Stimulated activated CD4-positive, alpha-beta T cell treated with anti-CD3 and anti-CD28 coated beads, Interleukin-2, amount 100 ng/mL, for 24 hours (primary cell): ENCODE measurements at regions not wholly inside any gene's neighbourhood (a gene's known extent, or its start where the extent isn't known, plus 50 kb on each side); places are given as distances from the start of the nearest gene placed in this dataset.

ENCODE experiments used
- DNase-seq, 2 donors: peaks; one replicate each; pipeline ENCODE4 v3.0.0-alpha.2; 2020

GRCh38 chr18:45447355-45448265 lies 167.7 kb upstream of the SLC14A2 start:
- DNase-seq: no peak

DNA sequence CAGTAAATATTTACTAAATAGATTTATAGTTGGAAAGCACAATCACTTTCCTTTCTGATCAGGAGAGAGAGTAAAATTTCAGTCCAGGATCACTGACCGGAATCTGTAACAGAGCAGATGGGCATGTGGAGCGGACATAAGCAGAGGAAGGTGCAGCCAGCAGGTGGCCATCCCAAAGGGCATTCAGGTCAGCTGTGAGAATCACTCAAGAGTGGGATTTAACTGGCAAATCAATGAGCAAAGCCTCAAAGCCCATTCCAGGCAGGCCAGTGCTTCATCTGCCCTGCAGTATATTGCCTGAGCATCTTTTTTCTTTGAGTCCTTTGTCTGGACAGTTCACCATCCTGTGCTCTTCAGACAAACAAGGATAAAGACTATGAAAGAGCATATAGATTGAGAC lies 166.4 kb upstream of the SLC14A2 start:
- no peak for DNase-seq

- DNase-seq: no peak
Measured at GRCh38 chr18:45449418-45450227, 165.7 kb upstream of the SLC14A2 start.

GRCh38 chr18:45456090-45457021 lies 158.9 kb upstream of the SLC14A2 start:
- no peak for DNase-seq

DNA sequence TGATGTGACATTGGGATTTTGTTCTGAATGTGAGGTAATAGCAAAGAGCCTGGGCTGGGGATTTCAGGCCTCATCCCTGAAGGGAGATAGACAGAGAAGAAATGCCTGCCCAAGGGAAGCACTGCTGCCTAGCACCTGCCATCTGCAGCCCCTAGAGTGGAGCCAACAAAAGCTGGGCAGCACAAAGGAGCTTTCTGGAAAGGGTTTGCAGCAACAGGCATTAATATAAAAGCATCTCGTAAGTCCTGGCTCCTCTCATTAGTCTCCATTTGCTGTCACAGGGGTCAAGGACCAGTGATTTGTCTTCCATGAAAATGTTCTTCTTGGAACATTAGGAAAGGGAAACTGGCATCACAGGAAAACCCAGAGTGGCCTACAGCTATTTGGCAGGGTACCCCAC lies 157.2 kb upstream of the SLC14A2 start:
- no peak for DNase-seq

- DNase-seq: no peak
Measured at GRCh38 chr18:45462179-45462578, 153.1 kb upstream of the SLC14A2 start.

DNA sequence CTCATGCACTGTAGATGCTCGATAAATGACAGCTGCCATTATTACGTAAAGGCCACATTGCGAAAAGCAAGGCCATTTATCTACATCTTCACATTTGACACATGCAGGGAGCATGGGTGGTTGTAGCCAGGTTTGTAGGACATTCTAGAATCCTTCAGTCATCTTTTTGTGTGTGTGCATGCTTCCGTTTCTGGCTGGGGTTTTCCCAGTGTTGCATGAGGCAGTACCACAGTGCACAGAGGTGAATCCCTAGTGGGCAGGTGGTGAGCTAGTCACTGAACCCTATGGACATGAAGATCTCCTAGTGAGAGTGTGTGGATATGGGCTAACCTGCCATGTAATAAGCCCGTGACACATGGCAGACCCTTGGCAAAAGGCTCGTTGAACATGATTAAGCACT lies 151.8 kb upstream of the SLC14A2 start:
- DNase-seq: no peak

DNA sequence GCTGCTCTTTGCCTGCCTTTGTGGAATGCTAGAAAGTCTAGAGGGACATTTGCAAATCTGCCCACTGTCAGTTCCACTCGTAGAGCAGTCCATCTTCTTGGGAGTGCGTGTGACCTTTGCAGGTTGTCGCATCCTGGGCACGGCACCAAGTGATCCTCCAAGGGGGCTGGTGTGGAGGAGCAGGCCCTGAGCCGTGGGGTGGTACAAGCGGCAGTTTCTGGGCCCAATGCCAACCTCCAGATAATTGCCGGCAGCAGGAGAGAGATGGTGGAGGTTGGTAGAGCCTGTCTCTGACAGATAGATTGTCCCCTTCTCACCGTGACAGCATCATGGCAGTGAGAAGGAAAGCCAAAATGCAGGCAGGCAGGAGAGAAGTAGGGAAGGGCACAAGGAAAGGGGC lies 150.7 kb upstream of the SLC14A2 start:
- DNase-seq: no peak

DNA sequence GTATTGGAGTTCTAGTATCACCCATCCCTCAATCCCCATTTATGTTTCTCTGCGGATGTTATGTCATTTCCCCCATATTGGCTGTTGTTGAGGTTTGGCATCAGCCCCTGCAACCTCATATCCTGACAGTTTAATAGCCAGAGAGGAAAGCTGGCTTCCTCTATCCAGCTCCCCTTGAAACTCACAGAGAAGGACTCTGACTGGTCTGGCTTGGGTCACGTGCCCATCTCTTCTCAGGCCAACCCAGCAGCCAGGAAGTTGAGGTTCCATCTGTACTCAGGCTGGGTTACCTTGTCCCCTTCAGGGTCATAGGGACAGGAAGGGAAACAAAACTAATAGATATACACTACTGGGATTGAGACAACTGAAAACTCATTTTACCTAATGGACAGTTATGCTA lies 148.0 kb upstream of the SLC14A2 start:
- DNase-seq: no peak

DNA sequence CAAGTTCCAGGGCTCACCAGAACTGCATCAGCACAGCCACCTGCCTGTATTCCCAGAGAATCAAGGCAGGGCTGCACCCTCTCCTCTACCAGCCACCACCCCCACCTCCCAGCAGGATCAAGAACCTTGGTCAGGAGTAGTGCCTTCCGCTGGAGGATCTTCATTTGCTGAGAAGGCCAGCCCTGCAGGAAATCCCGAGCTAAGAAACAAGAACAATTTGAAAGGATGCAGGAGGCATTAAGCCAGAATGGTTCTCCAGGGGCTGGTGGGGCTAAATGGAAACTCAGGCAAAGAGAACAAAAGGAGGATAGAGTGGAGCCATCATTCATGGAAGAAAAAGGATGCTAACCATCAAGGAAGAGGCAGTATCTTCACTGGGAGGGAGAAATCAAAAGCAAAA lies 147.3 kb upstream of the SLC14A2 start:
- no peak for DNase-seq

DNA sequence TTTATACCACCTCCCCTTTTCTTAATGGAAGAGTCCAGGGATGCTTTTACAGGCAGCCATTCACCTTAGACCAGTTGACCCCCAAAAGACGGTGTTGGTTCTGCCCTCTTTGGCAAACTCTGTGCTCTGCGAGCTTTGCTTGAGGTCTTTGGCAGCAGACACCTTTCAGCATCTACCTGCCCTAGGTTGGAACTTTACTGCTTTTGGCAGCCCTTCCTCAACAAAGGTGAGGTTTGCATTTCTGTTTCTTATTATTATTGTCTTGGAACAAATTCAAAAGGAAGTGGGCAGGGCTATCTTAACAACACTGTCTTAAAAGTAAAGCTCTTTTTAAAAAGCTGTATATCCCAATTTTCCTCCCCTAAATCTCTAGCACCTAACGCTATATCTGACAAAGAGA lies 136.4 kb upstream of the SLC14A2 start:
- DNase-seq: no peak

DNA sequence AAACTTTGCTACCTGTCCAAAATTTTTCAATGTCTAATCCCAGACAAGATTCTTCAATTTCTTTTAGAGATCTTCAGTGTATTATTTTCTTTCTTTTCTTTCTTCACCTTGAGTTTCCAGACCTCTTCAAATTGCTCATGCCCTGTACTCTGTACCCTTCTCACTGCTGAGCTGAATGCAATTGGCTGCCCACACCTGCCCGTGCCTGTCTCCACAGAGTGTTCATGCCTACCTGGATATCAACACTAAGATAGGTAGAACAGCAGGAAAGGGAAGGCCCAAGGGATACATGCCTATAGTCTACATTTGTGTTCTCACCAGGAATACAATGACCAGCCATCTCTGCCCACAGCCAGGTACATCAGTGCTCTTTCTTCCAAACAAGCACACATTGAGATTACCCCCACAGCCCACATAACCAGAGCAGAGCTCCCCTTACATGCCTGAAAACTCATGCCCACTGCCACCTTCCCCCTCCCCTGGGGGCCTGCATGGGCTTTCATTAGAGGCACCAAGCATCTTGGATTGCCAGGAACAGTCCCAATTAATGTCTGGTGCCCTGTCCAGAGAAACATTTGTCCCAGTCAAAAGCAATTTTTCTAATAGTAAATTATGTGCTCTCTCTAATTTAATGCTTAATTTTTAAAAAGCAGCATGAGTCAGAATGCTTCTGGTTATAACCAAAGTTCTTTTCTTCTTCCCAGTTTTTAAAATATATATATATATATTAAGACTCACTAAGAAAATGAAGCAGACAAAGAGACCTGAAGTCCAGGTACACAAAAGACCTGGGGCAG lies 134.9 kb upstream of the SLC14A2 start:
- DNase-seq: no peak

DNA sequence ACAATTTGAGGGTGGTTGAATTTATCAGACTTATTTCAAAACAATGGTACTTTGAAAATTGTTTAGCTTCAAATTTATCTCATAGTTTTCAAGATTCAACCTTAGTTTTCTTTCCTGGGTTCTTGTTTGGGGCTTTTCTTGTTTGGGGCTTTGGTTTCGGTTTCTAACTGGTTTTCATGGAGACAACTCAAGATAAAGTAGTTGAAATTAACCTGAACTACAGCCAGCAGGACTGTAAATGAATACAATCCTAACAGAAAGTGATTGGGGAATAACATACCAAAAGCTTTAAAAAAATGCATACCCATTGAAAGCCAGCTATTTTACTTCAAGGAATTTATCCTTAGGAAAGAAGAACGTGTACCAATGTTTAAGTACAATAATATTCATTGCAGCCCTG lies 133.5 kb upstream of the SLC14A2 start:
- no peak for DNase-seq

DNA sequence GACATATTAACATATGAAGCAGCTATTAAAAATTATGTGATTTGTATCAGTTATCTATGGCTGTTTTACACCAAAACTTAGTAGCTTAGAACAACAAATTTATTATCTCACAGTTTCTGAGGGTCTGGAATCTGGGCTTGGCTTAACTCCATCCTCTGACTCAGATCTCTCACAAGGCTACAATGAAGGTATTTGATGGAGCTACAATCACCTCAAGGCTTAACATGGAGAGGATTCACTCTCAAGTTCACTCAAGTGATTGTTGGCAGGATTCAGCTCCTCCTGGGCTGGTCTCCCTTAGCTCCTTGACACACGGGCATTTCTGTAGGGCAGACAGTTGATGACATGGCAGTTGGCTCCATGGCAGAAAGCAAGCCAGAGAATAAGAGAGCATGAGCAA lies 133.0 kb upstream of the SLC14A2 start:
- no peak for DNase-seq

DNA sequence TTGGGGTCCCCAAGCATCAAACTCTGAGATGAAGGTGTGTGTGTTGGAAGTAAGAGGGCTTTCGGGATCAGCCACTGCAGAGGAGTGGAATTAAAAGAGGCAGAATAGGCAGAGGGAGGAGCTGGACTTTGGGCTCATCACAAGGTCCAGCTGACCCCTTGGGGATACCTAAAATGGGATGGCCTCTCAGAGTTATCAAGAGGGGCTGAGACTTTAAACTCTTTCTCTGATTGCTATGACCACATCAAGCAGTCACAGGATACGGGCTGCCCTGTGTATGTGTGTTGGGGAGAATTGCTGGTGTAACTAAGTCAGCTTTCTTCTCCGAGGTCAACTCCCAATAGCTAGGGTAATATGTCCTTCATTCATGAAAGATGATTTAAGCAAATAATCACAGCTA lies 127.7 kb upstream of the SLC14A2 start:
- no peak for DNase-seq

DNA sequence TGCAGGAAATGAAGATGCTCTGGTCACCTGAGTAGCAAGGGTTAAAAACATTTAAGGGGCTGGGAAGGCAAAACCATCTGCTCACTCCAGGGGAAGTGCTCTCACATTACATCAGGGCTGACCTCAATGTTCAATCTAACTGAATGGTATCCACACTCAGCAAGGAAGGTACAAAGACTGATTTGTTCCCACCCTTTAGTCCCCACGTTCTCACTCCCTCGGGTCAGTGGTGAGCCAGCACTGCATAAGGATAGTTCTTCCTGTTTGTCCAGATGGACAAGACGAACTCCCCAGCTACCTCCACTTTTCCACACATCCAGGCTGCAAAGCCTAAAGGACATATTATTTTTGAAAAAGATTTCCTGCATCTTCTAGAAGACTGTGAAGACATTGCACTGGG lies 126.6 kb upstream of the SLC14A2 start:
- DNase-seq: no peak

DNA sequence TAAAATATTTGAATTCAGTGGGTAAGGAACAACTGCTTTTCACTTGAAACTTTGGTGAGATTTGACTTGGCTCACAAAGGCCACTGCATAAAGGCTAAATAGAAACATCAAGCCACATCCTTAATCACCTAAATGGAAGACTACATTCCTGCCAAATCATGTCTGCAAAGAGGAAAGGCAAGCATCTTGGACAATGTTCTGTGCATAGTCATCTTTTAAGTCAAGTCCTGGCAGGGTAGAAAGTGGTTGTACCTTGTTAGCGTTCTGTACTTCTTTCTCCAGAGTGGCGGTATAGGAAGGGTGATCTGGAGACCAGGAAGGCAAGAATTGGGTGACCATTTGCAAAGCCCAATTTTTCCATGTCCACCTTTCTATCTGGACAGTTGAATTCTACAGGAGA lies 121.4 kb upstream of the SLC14A2 start:
- no peak for DNase-seq

- no peak for DNase-seq
Measured at GRCh38 chr18:45494811-45495210, 120.5 kb upstream of the SLC14A2 start.

DNA sequence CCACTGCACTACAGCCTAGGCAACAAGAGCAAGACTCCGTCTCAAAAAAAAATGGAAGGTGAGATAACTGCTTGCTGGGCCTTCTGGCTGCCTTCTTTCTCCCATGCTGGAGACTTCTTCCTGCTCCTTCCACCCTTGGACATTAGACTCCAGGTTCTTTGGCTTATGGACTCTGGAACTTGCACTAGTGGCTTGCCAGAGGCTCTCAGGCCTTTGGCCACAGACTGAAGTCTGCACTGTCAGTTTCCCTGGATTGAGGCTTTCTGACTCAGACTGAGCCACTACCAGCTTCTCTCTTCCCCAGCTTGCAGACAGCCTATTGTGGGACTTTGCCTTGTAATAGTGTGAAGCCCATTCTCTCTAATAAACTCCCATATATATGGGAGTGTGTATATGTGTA lies 118.5 kb upstream of the SLC14A2 start:
- no peak for DNase-seq

DNA sequence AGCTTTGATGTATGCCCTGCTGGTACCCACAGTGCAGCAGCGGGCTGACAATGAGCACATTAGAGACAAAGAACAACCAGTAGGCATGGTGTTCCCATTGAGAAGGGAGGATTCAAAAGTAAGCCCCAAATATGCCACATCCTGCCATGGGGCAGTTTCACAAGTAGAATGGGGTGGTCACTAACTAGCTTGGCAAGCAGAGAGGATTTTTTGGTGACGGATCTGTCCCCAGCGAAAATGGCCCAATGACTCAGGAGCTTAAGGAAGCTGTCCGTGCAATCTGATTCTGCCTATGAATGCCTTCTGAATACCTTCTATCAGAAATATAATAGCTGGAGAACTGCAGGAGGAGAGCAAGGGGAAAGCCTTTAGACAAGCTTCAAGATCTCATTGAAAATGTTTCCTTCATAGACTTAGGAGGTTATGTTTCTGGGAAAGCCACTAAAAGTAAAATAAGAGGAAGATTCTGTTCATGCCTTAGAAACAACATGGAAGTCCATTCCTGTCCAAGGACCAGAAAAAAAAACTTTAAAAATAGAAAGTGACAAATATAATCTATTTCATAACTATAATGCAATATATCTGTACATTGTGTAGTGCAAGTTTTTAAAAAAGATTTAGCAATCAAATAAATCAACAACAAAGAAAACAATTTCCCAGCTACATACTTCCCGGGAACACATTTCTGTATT lies 117.5 kb upstream of the SLC14A2 start:
- no peak for DNase-seq

- no peak for DNase-seq
Measured at GRCh38 chr18:45498287-45498658, 117.0 kb upstream of the SLC14A2 start.

- DNase-seq: no peak
Measured at GRCh38 chr18:45503990-45504389, 111.3 kb upstream of the SLC14A2 start.
